ENCODE measurements at regions not wholly inside any gene's neighbourhood (a gene's known extent, or its start where the extent isn't known, plus 50 kb on each side); places are given as distances from the start of the nearest gene placed in this dataset.
"Not testable (repeated sequence)": the region's sequence is repeated elsewhere in the genome, so short reads cannot be mapped to it uniquely, and the experiment has no call there.

GRCh38 chr15:66884661-66885237 lies 180.7 kb upstream of the SMAD3 start:
- no peak for DNase-seq

- DNase-seq, result no peak
Observed at GRCh38 chr15:66885281-66885915, 180.0 kb upstream of the SMAD3 start.

GRCh38 chr15:66886241-66886675 lies 179.1 kb upstream of the SMAD3 start:
- no peak for DNase-seq

- DNase-seq, result no peak
Observed at GRCh38 chr15:66886686-66887273, 178.6 kb upstream of the SMAD3 start.

- DNase-seq, result not testable (repeated sequence)
Observed at GRCh38 chr15:66889298-66889697, 176.1 kb upstream of the SMAD3 start.

GRCh38 chr15:66891776-66892175 lies 173.6 kb upstream of the SMAD3 start:
- DNase-seq, result no peak

GRCh38 chr15:66893294-66893693 lies 172.1 kb upstream of the SMAD3 start:
- DNase-seq, result no peak

- DNase-seq, result no peak
Observed at GRCh38 chr15:66894363-66894762, 171.0 kb upstream of the SMAD3 start.

- no peak for DNase-seq
Observed at GRCh38 chr15:66894986-66895780, 170.2 kb upstream of the SMAD3 start.

GRCh38 chr15:66895794-66896453 lies 169.5 kb upstream of the SMAD3 start:
- DNase-seq, result no peak

GRCh38 chr15:66896611-66897010 lies 168.8 kb upstream of the SMAD3 start:
- no peak for DNase-seq

GRCh38 chr15:66897416-66897815 lies 168.0 kb upstream of the SMAD3 start:
- DNase-seq, result no peak

GRCh38 chr15:66897971-66898370 lies 167.4 kb upstream of the SMAD3 start:
- DNase-seq, result no peak

- no peak for DNase-seq
Observed at GRCh38 chr15:66898656-66899386, 166.6 kb upstream of the SMAD3 start.

- no peak for DNase-seq
Observed at GRCh38 chr15:66899555-66900350, 165.6 kb upstream of the SMAD3 start.

- no peak for DNase-seq
Observed at GRCh38 chr15:66900586-66901310, 164.7 kb upstream of the SMAD3 start.

GRCh38 chr15:66901336-66902100 lies 163.9 kb upstream of the SMAD3 start:
- no peak for DNase-seq

GRCh38 chr15:66905185-66905584 lies 160.2 kb upstream of the SMAD3 start:
- DNase-seq, result no peak

GRCh38 chr15:66905954-66906353 lies 159.4 kb upstream of the SMAD3 start:
- DNase-seq, result no peak

Measured in activated CD4-positive, CD25-positive, alpha-beta regulatory T cell treated with anti-CD3 and anti-CD28 coated beads, Interleukin-2, amount 50 U/mL, for 72 hours (primary cell).